ENCODE measurements at regions not wholly inside any gene's neighbourhood (a gene's known extent, or its start where the extent isn't known, plus 50 kb on each side); places are given as distances from the start of the nearest gene placed in this dataset.

DNA sequence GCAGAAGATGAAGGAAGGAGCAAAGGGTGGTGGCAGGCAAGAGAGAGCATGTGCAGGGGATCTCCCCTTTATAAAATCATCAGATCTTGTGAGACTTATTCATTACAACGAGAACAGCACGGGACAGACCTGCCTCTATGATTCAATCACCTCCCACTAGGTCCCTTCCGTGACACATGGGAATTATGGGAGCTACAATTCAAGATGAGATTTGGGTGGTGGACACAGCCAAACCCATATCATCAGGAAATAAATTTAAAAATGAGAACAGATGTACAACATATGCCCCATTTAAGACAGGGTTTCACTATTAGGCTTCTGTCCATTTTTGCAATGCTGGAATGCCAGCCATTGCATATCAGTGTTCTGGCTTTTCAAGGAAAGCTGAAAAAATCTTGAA lies 346.7 kb upstream of the SLIT2 start:
- TF ChIP-seq, protein P1, sequence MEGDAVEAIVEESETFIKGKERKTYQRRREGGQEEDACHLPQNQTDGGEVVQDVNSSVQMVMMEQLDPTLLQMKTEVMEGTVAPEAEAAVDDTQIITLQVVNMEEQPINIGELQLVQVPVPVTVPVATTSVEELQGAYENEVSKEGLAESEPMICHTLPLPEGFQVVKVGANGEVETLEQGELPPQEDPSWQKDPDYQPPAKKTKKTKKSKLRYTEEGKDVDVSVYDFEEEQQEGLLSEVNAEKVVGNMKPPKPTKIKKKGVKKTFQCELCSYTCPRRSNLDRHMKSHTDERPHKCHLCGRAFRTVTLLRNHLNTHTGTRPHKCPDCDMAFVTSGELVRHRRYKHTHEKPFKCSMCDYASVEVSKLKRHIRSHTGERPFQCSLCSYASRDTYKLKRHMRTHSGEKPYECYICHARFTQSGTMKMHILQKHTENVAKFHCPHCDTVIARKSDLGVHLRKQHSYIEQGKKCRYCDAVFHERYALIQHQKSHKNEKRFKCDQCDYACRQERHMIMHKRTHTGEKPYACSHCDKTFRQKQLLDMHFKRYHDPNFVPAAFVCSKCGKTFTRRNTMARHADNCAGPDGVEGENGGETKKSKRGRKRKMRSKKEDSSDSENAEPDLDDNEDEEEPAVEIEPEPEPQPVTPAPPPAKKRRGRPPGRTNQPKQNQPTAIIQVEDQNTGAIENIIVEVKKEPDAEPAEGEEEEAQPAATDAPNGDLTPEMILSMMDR (IDR thresholded peaks at IDR 0.05; ENCODE audit: unreplicated experiment in 3 of 3), result no peak
- no peaks in the 10 kb centered on the region for H3K9me3 Mint-ChIP-seq
- no peak overlapping the region for H3K27ac Mint-ChIP-seq
- no peak overlapping the region for H3K4me3 Mint-ChIP-seq
- no peaks in the 10 kb centered on the region for H3K36me3 Mint-ChIP-seq (ENCODE audit: low read depth)
- no peaks in the 10 kb centered on the region for H3K27me3 Mint-ChIP-seq (ENCODE audit: low read depth)
- no peaks in the 10 kb centered on the region for H3K4me1 Mint-ChIP-seq

GRCh38 chr4:19888587-19888986 lies 363.1 kb upstream of the SLIT2 start:
- Mint-ChIP-seq H3K27me3 (ENCODE audit: low read depth) (no peaks in the 10 kb centered on the region), H3K4me1 (no peaks in the 10 kb centered on the region), H3K36me3 (ENCODE audit: low read depth) (no peaks in the 10 kb centered on the region), H3K27ac (no peak overlapping the region), H3K9me3 (no peaks in the 10 kb centered on the region), H3K4me3 (no peak overlapping the region)
- TF ChIP-seq, protein P1 (IDR thresholded peaks at IDR 0.05; ENCODE audit: unreplicated experiment in 3 of 3), result no peak

DNA sequence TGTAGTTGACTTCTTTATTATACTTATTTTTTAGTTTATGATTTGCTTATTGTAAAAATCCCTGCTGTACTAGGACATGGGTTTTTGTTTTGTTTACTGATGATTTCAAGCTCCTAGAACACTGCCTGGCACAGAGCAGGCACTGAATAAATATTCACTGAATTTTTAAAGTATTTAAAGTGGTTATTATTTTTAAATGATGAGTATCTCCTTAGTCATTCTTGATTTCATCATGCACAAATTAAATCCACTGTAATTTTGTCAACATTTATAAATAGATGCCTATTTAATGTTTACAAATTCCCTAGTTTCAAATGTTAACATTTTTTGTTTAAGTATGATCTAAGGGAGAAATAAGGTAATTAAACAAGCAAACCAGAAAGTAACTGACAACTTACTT lies 367.9 kb upstream of the SLIT2 start:
- Mint-ChIP-seq H3K4me3 (no peak overlapping the region), H3K27me3 (ENCODE audit: low read depth) (no peaks in the 10 kb centered on the region), H3K27ac (no peak overlapping the region), H3K9me3 (no peaks in the 10 kb centered on the region), H3K36me3 (ENCODE audit: low read depth) (no peaks in the 10 kb centered on the region), H3K4me1 (no peaks in the 10 kb centered on the region)
- TF ChIP-seq, protein P1 (IDR thresholded peaks at IDR 0.05; ENCODE audit: unreplicated experiment in 3 of 3), result no peak

GRCh38 chr4:19880206-19880605 lies 371.5 kb upstream of the SLIT2 start:
- Mint-ChIP-seq H3K27ac (no peak overlapping the region), H3K27me3 (ENCODE audit: low read depth) (no peaks in the 10 kb centered on the region), H3K4me1 (no peaks in the 10 kb centered on the region), H3K9me3 (no peaks in the 10 kb centered on the region), H3K36me3 (ENCODE audit: low read depth) (no peaks in the 10 kb centered on the region), H3K4me3 (no peak overlapping the region)
- TF ChIP-seq, protein P1 (IDR thresholded peaks at IDR 0.05; ENCODE audit: unreplicated experiment in 3 of 3), result no peak

DNA sequence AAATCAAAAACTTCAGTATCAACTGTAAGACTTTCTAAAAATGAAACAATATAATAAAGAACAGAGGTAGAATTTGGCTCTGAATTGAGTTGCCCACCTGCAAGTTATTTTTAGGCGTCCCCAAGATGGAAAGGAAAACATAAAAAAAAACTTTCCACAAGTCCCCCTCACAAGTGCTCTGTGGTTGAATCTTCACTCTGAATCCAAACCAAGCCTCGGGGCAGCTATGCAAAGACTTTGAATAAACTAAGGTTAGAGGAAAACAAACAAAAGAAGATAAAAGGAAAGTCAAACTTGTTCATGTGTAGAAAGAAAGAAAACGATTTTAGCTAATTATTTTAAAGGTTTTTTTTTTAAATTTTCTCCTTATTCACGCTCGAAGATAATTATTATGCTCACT lies 372.4 kb upstream of the SLIT2 start:
- no peaks in the 10 kb centered on the region for H3K4me1 Mint-ChIP-seq
- no peaks in the 10 kb centered on the region for H3K27me3 Mint-ChIP-seq (ENCODE audit: low read depth)
- H3K27ac Mint-ChIP-seq, result no peak overlapping the region
- H3K4me3 Mint-ChIP-seq, result no peak overlapping the region
- TF ChIP-seq, protein P1 (IDR thresholded peaks at IDR 0.05; ENCODE audit: unreplicated experiment in 3 of 3), result no peak
- no peaks in the 10 kb centered on the region for H3K9me3 Mint-ChIP-seq
- no peaks in the 10 kb centered on the region for H3K36me3 Mint-ChIP-seq (ENCODE audit: low read depth)

DNA sequence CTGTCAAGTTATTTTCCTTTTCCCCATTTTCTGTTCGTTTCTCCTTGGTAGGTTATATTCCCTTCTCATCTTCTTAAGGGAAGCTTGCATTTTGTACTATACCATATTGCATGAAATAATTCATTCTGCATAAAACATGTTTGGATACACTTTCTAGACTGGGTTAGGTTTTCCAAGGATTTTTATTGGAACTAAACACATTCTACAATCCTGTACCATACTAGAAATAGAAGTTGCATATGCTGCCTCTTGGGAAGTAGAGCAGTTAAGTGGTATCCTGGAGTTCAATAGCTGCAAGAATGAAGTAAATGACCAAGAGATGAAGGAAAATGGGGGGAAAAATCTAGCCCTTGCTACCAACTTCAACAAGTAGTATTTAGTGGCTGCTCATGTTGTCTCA lies 393.7 kb upstream of the SLIT2 start:
- Mint-ChIP-seq H3K4me3 (no peak overlapping the region), H3K27me3 (ENCODE audit: low read depth) (no peaks in the 10 kb centered on the region), H3K36me3 (ENCODE audit: low read depth) (no peaks in the 10 kb centered on the region), H3K9me3 (peaks cover 7% of the 10 kb centered on the region), H3K4me1 (peaks cover 4% of the 10 kb centered on the region), H3K27ac (no peak overlapping the region)
- TF ChIP-seq, protein P1 (IDR thresholded peaks at IDR 0.05; ENCODE audit: unreplicated experiment in 3 of 3), result no peak
